ENCODE measurements at regions not wholly inside any gene's neighbourhood (a gene's known extent, or its start where the extent isn't known, plus 50 kb on each side); places are given as distances from the start of the nearest gene placed in this dataset.

DNA sequence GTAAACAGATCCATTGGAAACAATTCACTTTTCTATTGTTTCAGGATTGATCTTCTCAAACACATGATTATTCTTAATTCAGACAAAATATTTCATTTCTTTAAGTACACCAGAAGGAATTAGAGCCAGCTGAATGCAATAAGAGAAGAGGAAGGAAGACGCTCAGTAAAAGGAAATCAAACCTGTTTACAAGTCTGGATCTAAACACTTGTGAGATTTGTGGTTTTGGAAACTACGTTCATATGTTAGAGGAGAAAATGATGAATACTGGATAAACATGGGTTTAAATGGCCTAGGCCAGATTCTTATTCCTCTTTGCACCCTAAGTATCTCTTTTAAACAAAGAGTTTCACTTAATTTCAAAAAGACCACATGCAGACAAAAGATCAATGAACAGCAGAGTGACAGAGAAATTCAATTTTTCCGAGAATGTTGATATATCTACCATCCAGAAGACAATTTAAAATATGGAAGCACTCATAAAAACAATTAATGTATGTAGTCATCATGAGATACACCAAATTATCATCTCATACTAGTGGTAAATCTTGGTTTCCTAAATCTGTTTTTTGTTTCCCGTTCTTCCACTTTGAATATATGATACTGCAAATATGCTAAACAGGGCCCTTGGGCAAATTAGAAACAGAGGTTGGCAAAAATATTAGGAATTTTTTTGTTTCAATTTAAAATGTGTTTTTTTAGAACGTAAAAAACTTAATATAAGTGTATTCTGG lies 703.5 kb upstream of the CITED2 start:
- Histone ChIP-seq H3K79me1 (replicated peaks; ENCODE audit: low read length, poor library complexity, severe bottlenecking) (no peaks in the 10 kb centered on the region), H3K14ac (ENCODE audit: low read length in 2 of 2) (no peak overlapping the region), H2BK120ac (ENCODE audit: low read depth, low read length) (no peak overlapping the region), H3K4ac (ENCODE audit: low read depth in 1 of 2, low read length in 2 of 2) (no peak overlapping the region), H4K91ac (ENCODE audit: low read length) (no peak overlapping the region), H2AK5ac (ENCODE audit: low read length, severe bottlenecking) (no peak overlapping the region), H3K27ac (ENCODE audit: low read length, poor library complexity, severe bottlenecking) (no peak overlapping the region), H3K4me3 (ENCODE audit: insufficient read depth in 1 of 2, low read depth in 1 of 2, low read length in 2 of 2) (no peak overlapping the region), H3K18ac (ENCODE audit: low read depth in 1 of 2, low read length in 2 of 2) (no peak overlapping the region), H2BK12ac (ENCODE audit: low read length in 2 of 2) (no peak overlapping the region), H2BK5ac (ENCODE audit: low read depth, low read length, poor library complexity, severe bottlenecking) (no peak overlapping the region), H3K27me3 (ENCODE audit: control insufficient read depth in 1 of 2, insufficient read depth in 1 of 2, low read length in 2 of 2) (no peaks in the 10 kb centered on the region), H3K23ac (ENCODE audit: low read length in 2 of 2) (no peak overlapping the region), H2AFZ (ENCODE audit: low read depth, low read length) (no peak overlapping the region), H3K36me3 (ENCODE audit: control insufficient read depth in 1 of 2, insufficient read depth in 2 of 2, low read depth in 1 of 2, low read length in 2 of 2) (no peaks in the 10 kb centered on the region), H3K9me3 (ENCODE audit: control insufficient read depth, low read length) (no peaks in the 10 kb centered on the region), H3K4me1 (ENCODE audit: control insufficient read depth, insufficient read depth, low read depth, low read length) (peaks cover 2% of the 10 kb centered on the region), H4K8ac (ENCODE audit: low read length) (no peak overlapping the region), H2BK15ac (ENCODE audit: low read depth, poor library complexity, severe bottlenecking) (no peak overlapping the region), H3K4me2 (ENCODE audit: low read length, poor library complexity, severe bottlenecking) (no peak overlapping the region), H3K9ac (ENCODE audit: low read length) (peak overlapping the region; percentile 65)
- WGBS = 50% methylated on average over 2 of the region's 5 CpGs
- DNase-seq = peak; percentile 55

DNA sequence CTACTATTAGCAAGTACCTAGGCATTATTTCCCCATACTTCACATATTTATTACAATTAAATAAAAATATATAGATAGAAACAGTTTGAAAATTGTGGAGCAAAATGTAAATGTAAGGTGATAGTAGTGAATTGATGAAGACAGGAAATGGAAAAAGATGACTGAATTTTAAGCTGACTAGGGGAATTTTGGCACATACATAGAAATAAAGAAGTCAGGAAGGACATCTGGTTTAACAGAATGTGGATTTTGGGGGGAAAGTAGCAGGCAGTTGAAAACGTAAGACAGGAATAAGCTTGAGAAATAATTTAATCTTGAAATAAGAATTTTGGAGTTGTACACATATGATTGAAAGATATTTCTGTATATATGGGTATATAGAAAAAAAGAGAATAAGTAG lies 701.7 kb upstream of the CITED2 start:
- 96% methylated on average over 1 of the region's 1 CpG for WGBS
- Histone ChIP-seq H3K9me3 (ENCODE audit: control insufficient read depth, low read length) (no peaks in the 10 kb centered on the region), H3K27ac (ENCODE audit: low read length, poor library complexity, severe bottlenecking) (no peak overlapping the region), H3K23ac (ENCODE audit: low read length in 2 of 2) (no peak overlapping the region), H3K27me3 (ENCODE audit: control insufficient read depth in 1 of 2, insufficient read depth in 1 of 2, low read length in 2 of 2) (no peaks in the 10 kb centered on the region), H2BK15ac (ENCODE audit: low read depth, poor library complexity, severe bottlenecking) (no peak overlapping the region), H3K79me1 (replicated peaks; ENCODE audit: low read length, poor library complexity, severe bottlenecking) (no peaks in the 10 kb centered on the region), H3K4me3 (ENCODE audit: insufficient read depth in 1 of 2, low read depth in 1 of 2, low read length in 2 of 2) (no peak overlapping the region), H3K18ac (ENCODE audit: low read depth in 1 of 2, low read length in 2 of 2) (no peak overlapping the region), H4K91ac (ENCODE audit: low read length) (no peak overlapping the region), H2BK5ac (ENCODE audit: low read depth, low read length, poor library complexity, severe bottlenecking) (no peak overlapping the region), H3K9ac (ENCODE audit: low read length) (no peak overlapping the region), H3K36me3 (ENCODE audit: control insufficient read depth in 1 of 2, insufficient read depth in 2 of 2, low read depth in 1 of 2, low read length in 2 of 2) (no peaks in the 10 kb centered on the region), H2AFZ (ENCODE audit: low read depth, low read length) (no peak overlapping the region), H4K8ac (ENCODE audit: low read length) (no peak overlapping the region), H2AK5ac (ENCODE audit: low read length, severe bottlenecking) (no peak overlapping the region), H3K4me2 (ENCODE audit: low read length, poor library complexity, severe bottlenecking) (no peak overlapping the region), H3K14ac (ENCODE audit: low read length in 2 of 2) (no peak overlapping the region), H3K4me1 (ENCODE audit: control insufficient read depth, insufficient read depth, low read depth, low read length) (peaks cover 2% of the 10 kb centered on the region), H2BK120ac (ENCODE audit: low read depth, low read length) (no peak overlapping the region), H2BK12ac (ENCODE audit: low read length in 2 of 2) (no peak overlapping the region), H3K4ac (ENCODE audit: low read depth in 1 of 2, low read length in 2 of 2) (no peak overlapping the region)
- no peak for DNase-seq

DNA sequence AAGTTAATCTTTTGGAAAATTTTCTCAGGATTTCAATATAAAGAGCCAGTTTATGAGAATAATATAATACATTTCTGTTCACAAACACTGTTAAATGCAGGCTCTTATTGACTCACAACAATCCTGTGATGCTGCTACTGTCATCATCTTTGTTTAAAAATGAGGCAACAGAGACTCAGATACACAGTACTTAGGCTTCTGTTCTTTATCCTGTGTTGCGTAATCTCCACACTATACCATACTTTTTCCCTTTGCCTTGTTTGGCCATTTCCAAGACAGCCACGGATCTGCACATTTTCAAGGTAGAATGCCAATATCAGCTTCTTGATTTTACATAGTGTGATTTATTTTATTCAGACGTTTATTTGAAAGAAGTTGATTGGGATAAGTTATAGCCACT lies 699.0 kb upstream of the CITED2 start:
- 15% methylated on average over 3 of the region's 3 CpGs for WGBS
- Histone ChIP-seq H2BK5ac (ENCODE audit: low read depth, low read length, poor library complexity, severe bottlenecking) (no peak overlapping the region), H3K4me3 (ENCODE audit: insufficient read depth in 1 of 2, low read depth in 1 of 2, low read length in 2 of 2) (no peak overlapping the region), H3K4me2 (ENCODE audit: low read length, poor library complexity, severe bottlenecking) (no peak overlapping the region), H2BK120ac (ENCODE audit: low read depth, low read length) (no peak overlapping the region), H3K4ac (ENCODE audit: low read depth in 1 of 2, low read length in 2 of 2) (no peak overlapping the region), H2AK5ac (ENCODE audit: low read length, severe bottlenecking) (no peak overlapping the region), H3K27me3 (ENCODE audit: control insufficient read depth in 1 of 2, insufficient read depth in 1 of 2, low read length in 2 of 2) (no peaks in the 10 kb centered on the region), H3K18ac (ENCODE audit: low read depth in 1 of 2, low read length in 2 of 2) (no peak overlapping the region), H3K14ac (ENCODE audit: low read length in 2 of 2) (no peak overlapping the region), H3K36me3 (ENCODE audit: control insufficient read depth in 1 of 2, insufficient read depth in 2 of 2, low read depth in 1 of 2, low read length in 2 of 2) (no peaks in the 10 kb centered on the region), H3K23ac (ENCODE audit: low read length in 2 of 2) (no peak overlapping the region), H4K8ac (ENCODE audit: low read length) (no peak overlapping the region), H3K4me1 (ENCODE audit: control insufficient read depth, insufficient read depth, low read depth, low read length) (peaks cover 1% of the 10 kb centered on the region), H2BK15ac (ENCODE audit: low read depth, poor library complexity, severe bottlenecking) (no peak overlapping the region), H2BK12ac (ENCODE audit: low read length in 2 of 2) (no peak overlapping the region), H3K9me3 (ENCODE audit: control insufficient read depth, low read length) (no peaks in the 10 kb centered on the region), H2AFZ (ENCODE audit: low read depth, low read length) (no peak overlapping the region), H4K91ac (ENCODE audit: low read length) (no peak overlapping the region), H3K79me1 (replicated peaks; ENCODE audit: low read length, poor library complexity, severe bottlenecking) (no peaks in the 10 kb centered on the region), H3K27ac (ENCODE audit: low read length, poor library complexity, severe bottlenecking) (no peak overlapping the region), H3K9ac (ENCODE audit: low read length) (peak overlapping the region; percentile 83)
- DNase-seq = peak; percentile 95

DNA sequence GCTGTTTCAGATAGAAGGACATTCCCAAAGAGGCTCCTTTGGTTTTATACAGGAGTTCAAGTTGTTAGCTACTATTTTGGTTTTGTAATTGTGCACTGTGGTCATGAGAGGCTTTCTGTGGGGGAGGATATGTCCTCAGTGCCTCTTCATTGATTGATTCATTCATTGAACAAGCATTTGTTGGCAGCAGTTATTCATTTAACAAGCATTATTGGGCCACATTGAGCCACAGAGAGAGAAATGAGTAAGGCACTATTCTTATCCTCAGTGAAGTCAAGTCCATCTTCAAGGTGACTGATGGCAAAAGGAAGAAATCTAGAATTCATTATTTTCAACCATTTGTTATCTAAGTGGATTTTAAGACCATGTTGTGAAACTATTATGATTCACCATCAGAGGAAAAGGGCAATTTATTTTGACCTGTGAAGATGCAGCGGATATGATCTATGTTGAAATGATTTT lies 697.2 kb upstream of the CITED2 start:
- no peak overlapping the region for H3K4me2 ChIP-seq (ENCODE audit: low read length, poor library complexity, severe bottlenecking)

More for the DNA sequence above, 697.2 kb upstream of the CITED2 start:
- Histone ChIP-seq H3K4me1 (ENCODE audit: control insufficient read depth, insufficient read depth, low read depth, low read length) (peaks cover 1% of the 10 kb centered on the region), H2BK120ac (ENCODE audit: low read depth, low read length) (peak overlapping the region; percentile 81), H3K18ac (ENCODE audit: low read depth in 1 of 2, low read length in 2 of 2) (peak overlapping the region in 1 of 2 experiments; percentile 94), H4K91ac (ENCODE audit: low read length) (no peak overlapping the region), H3K9ac (ENCODE audit: low read length) (peak overlapping the region; percentile 83), H2AFZ (ENCODE audit: low read depth, low read length) (no peak overlapping the region), H3K27me3 (ENCODE audit: control insufficient read depth in 1 of 2, insufficient read depth in 1 of 2, low read length in 2 of 2) (no peaks in the 10 kb centered on the region), H3K79me1 (replicated peaks; ENCODE audit: low read length, poor library complexity, severe bottlenecking) (no peaks in the 10 kb centered on the region), H2BK5ac (ENCODE audit: low read depth, low read length, poor library complexity, severe bottlenecking) (no peak overlapping the region), H3K27ac (ENCODE audit: low read length, poor library complexity, severe bottlenecking) (peak overlapping the region; percentile 41), H2BK15ac (ENCODE audit: low read depth, poor library complexity, severe bottlenecking) (no peak overlapping the region), H4K8ac (ENCODE audit: low read length) (no peak overlapping the region), H3K4me3 (ENCODE audit: insufficient read depth in 1 of 2, low read depth in 1 of 2, low read length in 2 of 2) (no peak overlapping the region), H3K4ac (ENCODE audit: low read depth in 1 of 2, low read length in 2 of 2) (no peak overlapping the region), H3K36me3 (ENCODE audit: control insufficient read depth in 1 of 2, insufficient read depth in 2 of 2, low read depth in 1 of 2, low read length in 2 of 2) (no peaks in the 10 kb centered on the region), H3K9me3 (ENCODE audit: control insufficient read depth, low read length) (no peaks in the 10 kb centered on the region), H2BK12ac (ENCODE audit: low read length in 2 of 2) (no peak overlapping the region), H3K14ac (ENCODE audit: low read length in 2 of 2) (no peak overlapping the region), H2AK5ac (ENCODE audit: low read length, severe bottlenecking) (no peak overlapping the region), H3K23ac (ENCODE audit: low read length in 2 of 2) (no peak overlapping the region)
- peak; percentile 75 for DNase-seq
- WGBS = 67% methylated on average over 1 of the region's 1 CpG
